ENCODE measurements at regions not wholly inside any gene's neighbourhood (a gene's known extent, or its start where the extent isn't known, plus 50 kb on each side); places are given as distances from the start of the nearest gene placed in this dataset.

- no peaks in the 10 kb centered on the region for H3K9me2 ChIP-seq (replicated peaks; ENCODE audit: low read depth, low read length)
- H3K4me1 ChIP-seq (ENCODE audit: insufficient read depth, low read length, poor library complexity, severe bottlenecking): peaks cover 3% of the 10 kb centered on the region
- H2AFZ ChIP-seq (ENCODE audit: low read length): no peak overlapping the region
These were observed 376.1 kb downstream of the FBXW7 start for GRCh38 chr4:152159773-152160172.

GRCh38 chr4:152158225-152158624, 377.7 kb downstream of the FBXW7 start:
- H3K9me3 ChIP-seq (ENCODE audit: insufficient read depth, low read depth, low read length): no peaks in the 10 kb centered on the region
- TF ChIP-seq CTCF (conservative IDR thresholded peaks at IDR 0.05; ENCODE audit: low read length) (0 out of 2 replicates have a peak, but pooled peaks have one; percentile 1), EZH2phosphoT487 (IDR thresholded peaks at IDR 0.05; ENCODE audit: borderline replicate concordance) (no peak)
- H3K4me3 ChIP-seq (ENCODE audit: low read length, poor library complexity, severe bottlenecking): no peak overlapping the region
- H3K9ac ChIP-seq (ENCODE audit: low read depth, low read length, poor library complexity, severe bottlenecking): no peak overlapping the region
- H3K27me3 ChIP-seq (ENCODE audit: insufficient read depth, low read length, poor library complexity, severe bottlenecking): no peaks in the 10 kb centered on the region
- no peak overlapping the region for H3K4me2 ChIP-seq (ENCODE audit: low read depth, low read length, poor library complexity, severe bottlenecking)
- H2AFZ ChIP-seq (ENCODE audit: low read length): no peak overlapping the region
- no peaks in the 10 kb centered on the region for H4K20me1 ChIP-seq (ENCODE audit: insufficient read depth, low read length, poor library complexity, severe bottlenecking)
- no peaks in the 10 kb centered on the region for H3K9me2 ChIP-seq (replicated peaks; ENCODE audit: low read depth, low read length)
- H3K36me3 ChIP-seq (ENCODE audit: insufficient read depth, low read length): no peaks in the 10 kb centered on the region
- H3F3A ChIP-seq (ENCODE audit: low read depth): no peaks in the 10 kb centered on the region
- no peaks in the 10 kb centered on the region for H3K79me2 ChIP-seq (ENCODE audit: insufficient read depth, low read length)
- peaks cover 3% of the 10 kb centered on the region for H3K4me1 ChIP-seq (ENCODE audit: insufficient read depth, low read length, poor library complexity, severe bottlenecking)

More at GRCh38 chr4:152159773-152160172, 376.1 kb downstream of the FBXW7 start:
- no peaks in the 10 kb centered on the region for H3K79me2 ChIP-seq (ENCODE audit: insufficient read depth, low read length)
- TF ChIP-seq CTCF (conservative IDR thresholded peaks at IDR 0.05; ENCODE audit: low read length): no peak
- TF ChIP-seq EZH2phosphoT487 (IDR thresholded peaks at IDR 0.05; ENCODE audit: borderline replicate concordance): no peak
- no peak overlapping the region for H3K4me2 ChIP-seq (ENCODE audit: low read depth, low read length, poor library complexity, severe bottlenecking)
- H4K20me1 ChIP-seq (ENCODE audit: insufficient read depth, low read length, poor library complexity, severe bottlenecking): no peaks in the 10 kb centered on the region
- no peak overlapping the region for H3K9ac ChIP-seq (ENCODE audit: low read depth, low read length, poor library complexity, severe bottlenecking)
- H3K9me3 ChIP-seq (ENCODE audit: insufficient read depth, low read depth, low read length): no peaks in the 10 kb centered on the region
- no peaks in the 10 kb centered on the region for H3K27me3 ChIP-seq (ENCODE audit: insufficient read depth, low read length, poor library complexity, severe bottlenecking)
- no peaks in the 10 kb centered on the region for H3F3A ChIP-seq (ENCODE audit: low read depth)
- H3K36me3 ChIP-seq (ENCODE audit: insufficient read depth, low read length): no peaks in the 10 kb centered on the region
- H3K4me3 ChIP-seq (ENCODE audit: low read length, poor library complexity, severe bottlenecking): no peak overlapping the region

GRCh38 chr4:152157629-152158028, 378.3 kb downstream of the FBXW7 start:
- TF ChIP-seq CTCF (conservative IDR thresholded peaks at IDR 0.05; ENCODE audit: low read length) (no peak), EZH2phosphoT487 (IDR thresholded peaks at IDR 0.05; ENCODE audit: borderline replicate concordance) (no peak)

More at GRCh38 chr4:152157629-152158028, 378.3 kb downstream of the FBXW7 start:
- H3K79me2 ChIP-seq (ENCODE audit: insufficient read depth, low read length): no peaks in the 10 kb centered on the region
- no peaks in the 10 kb centered on the region for H3K9me2 ChIP-seq (replicated peaks; ENCODE audit: low read depth, low read length)
- peaks cover 3% of the 10 kb centered on the region for H3K4me1 ChIP-seq (ENCODE audit: insufficient read depth, low read length, poor library complexity, severe bottlenecking)
- no peaks in the 10 kb centered on the region for H4K20me1 ChIP-seq (ENCODE audit: insufficient read depth, low read length, poor library complexity, severe bottlenecking)
- no peaks in the 10 kb centered on the region for H3K36me3 ChIP-seq (ENCODE audit: insufficient read depth, low read length)
- H3F3A ChIP-seq (ENCODE audit: low read depth): no peaks in the 10 kb centered on the region
- no peak overlapping the region for H2AFZ ChIP-seq (ENCODE audit: low read length)
- H3K9ac ChIP-seq (ENCODE audit: low read depth, low read length, poor library complexity, severe bottlenecking): no peak overlapping the region
- no peak overlapping the region for H3K4me2 ChIP-seq (ENCODE audit: low read depth, low read length, poor library complexity, severe bottlenecking)
- no peaks in the 10 kb centered on the region for H3K27me3 ChIP-seq (ENCODE audit: insufficient read depth, low read length, poor library complexity, severe bottlenecking)
- no peaks in the 10 kb centered on the region for H3K9me3 ChIP-seq (ENCODE audit: insufficient read depth, low read depth, low read length)
- H3K4me3 ChIP-seq (ENCODE audit: low read length, poor library complexity, severe bottlenecking): no peak overlapping the region

All from Loucy (cell line).